ENCODE measurements at regions not wholly inside any gene's neighbourhood (a gene's known extent, or its start where the extent isn't known, plus 50 kb on each side); places are given as distances from the start of the nearest gene placed in this dataset.

DNA sequence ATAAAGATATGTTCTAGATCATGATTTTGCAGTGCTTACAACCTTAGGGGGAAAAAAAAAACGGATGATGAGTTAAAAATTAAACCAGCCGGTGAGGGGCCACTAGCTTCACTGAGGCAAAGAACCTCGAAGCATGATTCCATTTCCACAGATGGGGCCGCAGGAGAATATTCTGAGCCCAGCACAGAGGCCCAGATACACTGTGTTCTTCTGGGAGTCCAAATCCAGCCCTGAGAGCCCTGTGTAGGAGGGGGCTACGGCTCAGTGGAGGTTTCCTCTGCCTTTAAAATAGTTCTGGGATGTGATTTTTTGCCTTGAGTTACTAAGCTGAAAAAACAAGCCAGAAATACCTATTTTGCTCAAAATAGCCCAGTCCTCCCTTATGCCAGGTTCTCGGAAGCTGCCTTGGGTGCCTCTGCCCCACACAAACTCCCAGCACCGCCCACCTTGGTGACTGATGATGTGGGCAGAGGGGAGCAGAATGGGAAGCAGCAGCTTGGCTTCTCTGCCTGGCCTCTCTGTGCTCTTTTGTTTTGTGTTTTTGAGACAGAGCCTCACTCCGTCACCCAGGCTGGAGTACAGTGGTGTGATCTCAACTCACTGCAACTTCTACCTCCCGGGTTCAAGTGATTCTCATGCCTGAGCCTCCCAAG lies 105.4 kb upstream of the BCL2L14 start:
- no peaks in the 10 kb centered on the region for H4K20me1 ChIP-seq (ENCODE audit: control insufficient read depth, extremely low read depth, insufficient read depth, low read length)
- no peaks in the 10 kb centered on the region for H3K36me3 ChIP-seq (ENCODE audit: control insufficient read depth, insufficient read depth, low read length)
- no peaks in the 10 kb centered on the region for H3K4me1 ChIP-seq (ENCODE audit: control insufficient read depth, extremely low read depth, insufficient read depth, low read length)
- H3K4me3 ChIP-seq (replicated peaks in 1 of 4; ENCODE audit: control extremely low read depth in 1 of 4, insufficient read depth in 1 of 4, low read depth in 3 of 4, low read length in 4 of 4), result no peak overlapping the region
- H3K9ac ChIP-seq (ENCODE audit: insufficient read depth, low read length), result no peak overlapping the region
- no peak for DNase-seq (ENCODE audit: low read depth in 2 of 2)
- TF ChIP-seq EZH2 (IDR thresholded peaks at IDR 0.05; ENCODE audit: low read length, missing control alignments), result no peak
- TF ChIP-seq, protein P1, sequence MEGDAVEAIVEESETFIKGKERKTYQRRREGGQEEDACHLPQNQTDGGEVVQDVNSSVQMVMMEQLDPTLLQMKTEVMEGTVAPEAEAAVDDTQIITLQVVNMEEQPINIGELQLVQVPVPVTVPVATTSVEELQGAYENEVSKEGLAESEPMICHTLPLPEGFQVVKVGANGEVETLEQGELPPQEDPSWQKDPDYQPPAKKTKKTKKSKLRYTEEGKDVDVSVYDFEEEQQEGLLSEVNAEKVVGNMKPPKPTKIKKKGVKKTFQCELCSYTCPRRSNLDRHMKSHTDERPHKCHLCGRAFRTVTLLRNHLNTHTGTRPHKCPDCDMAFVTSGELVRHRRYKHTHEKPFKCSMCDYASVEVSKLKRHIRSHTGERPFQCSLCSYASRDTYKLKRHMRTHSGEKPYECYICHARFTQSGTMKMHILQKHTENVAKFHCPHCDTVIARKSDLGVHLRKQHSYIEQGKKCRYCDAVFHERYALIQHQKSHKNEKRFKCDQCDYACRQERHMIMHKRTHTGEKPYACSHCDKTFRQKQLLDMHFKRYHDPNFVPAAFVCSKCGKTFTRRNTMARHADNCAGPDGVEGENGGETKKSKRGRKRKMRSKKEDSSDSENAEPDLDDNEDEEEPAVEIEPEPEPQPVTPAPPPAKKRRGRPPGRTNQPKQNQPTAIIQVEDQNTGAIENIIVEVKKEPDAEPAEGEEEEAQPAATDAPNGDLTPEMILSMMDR (conservative IDR thresholded peaks at IDR 0.05 in 1 of 2, IDR thresholded peaks at IDR 0.05 in 1 of 2; ENCODE audit: low read depth in 1 of 2, low read length in 2 of 2), result no peak
- H3K9me3 ChIP-seq (ENCODE audit: control insufficient read depth, insufficient read depth, low read depth, low read length), result no peaks in the 10 kb centered on the region
- H2AFZ ChIP-seq (ENCODE audit: low read length), result no peak overlapping the region
- H3K27ac ChIP-seq (ENCODE audit: insufficient read depth, low read length), result no peak overlapping the region
- no peaks in the 10 kb centered on the region for H3K79me2 ChIP-seq (ENCODE audit: control insufficient read depth, insufficient read depth, low read length)
- no peaks in the 10 kb centered on the region for H3K27me3 ChIP-seq (ENCODE audit: control insufficient read depth, insufficient read depth, low read length)
- no peak overlapping the region for H3K4me2 ChIP-seq (ENCODE audit: extremely low read depth, insufficient read depth, low read length)

DNA sequence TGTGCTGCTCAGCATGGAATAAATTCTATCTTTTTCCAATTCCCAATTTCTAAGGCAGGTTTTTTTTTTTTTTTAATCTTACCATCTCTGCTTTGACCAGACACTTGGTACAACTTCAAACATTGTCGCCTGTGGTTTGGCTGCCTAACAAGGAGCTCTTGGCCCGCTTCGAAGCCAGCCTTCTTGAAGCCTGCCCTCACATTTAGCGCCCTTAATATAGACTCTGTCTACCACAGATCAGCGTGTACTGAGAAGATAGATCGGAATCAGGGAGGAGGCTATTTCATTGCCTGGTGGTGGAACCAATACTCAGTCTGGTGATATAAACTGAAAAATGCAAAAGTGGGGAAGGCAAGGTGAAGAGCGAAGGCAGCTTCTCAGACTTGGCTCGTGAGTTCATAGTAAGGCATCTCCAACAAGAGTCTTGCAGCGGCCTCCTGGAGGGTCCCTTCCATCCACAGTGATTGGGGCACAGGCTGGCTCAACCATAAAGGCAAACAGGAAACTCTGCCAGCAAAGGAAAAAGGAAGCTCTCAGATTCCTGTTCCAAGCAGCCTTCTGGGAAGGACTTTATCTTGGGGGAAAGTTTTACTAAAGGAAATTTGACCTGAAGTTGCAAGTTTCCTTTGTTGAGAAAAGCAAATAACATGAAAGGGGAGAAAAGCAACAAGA lies 103.2 kb upstream of the BCL2L14 start:
- no peak overlapping the region for H3K4me3 ChIP-seq (replicated peaks in 1 of 4; ENCODE audit: control extremely low read depth in 1 of 4, insufficient read depth in 1 of 4, low read depth in 3 of 4, low read length in 4 of 4)
- no peaks in the 10 kb centered on the region for H3K79me2 ChIP-seq (ENCODE audit: control insufficient read depth, insufficient read depth, low read length)
- no peaks in the 10 kb centered on the region for H4K20me1 ChIP-seq (ENCODE audit: control insufficient read depth, extremely low read depth, insufficient read depth, low read length)
- peak in 1 of 2 donors; percentile 58 for DNase-seq (ENCODE audit: low read depth in 2 of 2)
- H3K27ac ChIP-seq (ENCODE audit: insufficient read depth, low read length), result no peak overlapping the region
- TF ChIP-seq EZH2 (IDR thresholded peaks at IDR 0.05; ENCODE audit: low read length, missing control alignments), result no peak
- TF ChIP-seq, protein P1 (conservative IDR thresholded peaks at IDR 0.05 in 1 of 2, IDR thresholded peaks at IDR 0.05 in 1 of 2; ENCODE audit: low read depth in 1 of 2, low read length in 2 of 2), result no peak
- no peak overlapping the region for H2AFZ ChIP-seq (ENCODE audit: low read length)
- H3K9ac ChIP-seq (ENCODE audit: insufficient read depth, low read length), result no peak overlapping the region
- H3K36me3 ChIP-seq (ENCODE audit: control insufficient read depth, insufficient read depth, low read length), result no peaks in the 10 kb centered on the region
- no peaks in the 10 kb centered on the region for H3K9me3 ChIP-seq (ENCODE audit: control insufficient read depth, insufficient read depth, low read depth, low read length)
- no peaks in the 10 kb centered on the region for H3K27me3 ChIP-seq (ENCODE audit: control insufficient read depth, insufficient read depth, low read length)
- H3K4me1 ChIP-seq (ENCODE audit: control insufficient read depth, extremely low read depth, insufficient read depth, low read length), result no peaks in the 10 kb centered on the region
- H3K4me2 ChIP-seq (ENCODE audit: extremely low read depth, insufficient read depth, low read length), result no peak overlapping the region

- TF ChIP-seq EZH2 (IDR thresholded peaks at IDR 0.05; ENCODE audit: low read length, missing control alignments), result no peak
- TF ChIP-seq, protein P1 (conservative IDR thresholded peaks at IDR 0.05 in 1 of 2, IDR thresholded peaks at IDR 0.05 in 1 of 2; ENCODE audit: low read depth in 1 of 2, low read length in 2 of 2), result no peak
Observed at GRCh38 chr12:11968048-11968383, 102.7 kb upstream of the BCL2L14 start.

More at GRCh38 chr12:11968048-11968383, 102.7 kb upstream of the BCL2L14 start:
- Histone ChIP-seq H3K9me3 (ENCODE audit: control insufficient read depth, insufficient read depth, low read depth, low read length) (no peaks in the 10 kb centered on the region), H2AFZ (ENCODE audit: low read length) (no peak overlapping the region), H3K9ac (ENCODE audit: insufficient read depth, low read length) (no peak overlapping the region), H3K36me3 (ENCODE audit: control insufficient read depth, insufficient read depth, low read length) (no peaks in the 10 kb centered on the region), H4K20me1 (ENCODE audit: control insufficient read depth, extremely low read depth, insufficient read depth, low read length) (no peaks in the 10 kb centered on the region), H3K4me3 (replicated peaks in 1 of 4; ENCODE audit: control extremely low read depth in 1 of 4, insufficient read depth in 1 of 4, low read depth in 3 of 4, low read length in 4 of 4) (no peak overlapping the region), H3K27me3 (ENCODE audit: control insufficient read depth, insufficient read depth, low read length) (peaks cover 3% of the 10 kb centered on the region), H3K4me1 (ENCODE audit: control insufficient read depth, extremely low read depth, insufficient read depth, low read length) (no peaks in the 10 kb centered on the region), H3K4me2 (ENCODE audit: extremely low read depth, insufficient read depth, low read length) (no peak overlapping the region), H3K79me2 (ENCODE audit: control insufficient read depth, insufficient read depth, low read length) (no peaks in the 10 kb centered on the region), H3K27ac (ENCODE audit: insufficient read depth, low read length) (no peak overlapping the region)
- DNase-seq (ENCODE audit: low read depth in 2 of 2), result no peak
